ENCODE measurements at regions not wholly inside any gene's neighbourhood (a gene's known extent, or its start where the extent isn't known, plus 50 kb on each side); places are given as distances from the start of the nearest gene placed in this dataset.

GRCh38 chr3:40878464-40878905 lies 320.8 kb upstream of the CTNNB1 start:
- no peaks in the 10 kb centered on the region for H3K36me3 ChIP-seq (replicated peaks)
- in situ Hi-C loops (cut with HindIII; ENCODE audit: low pct_ligation_motif_present, low sequenced_read_pairs) = no loop called here
- no peak overlapping the region for H3K4me3 ChIP-seq (ENCODE audit: low read depth, low read length)
- TF ChIP-seq, protein P1, sequence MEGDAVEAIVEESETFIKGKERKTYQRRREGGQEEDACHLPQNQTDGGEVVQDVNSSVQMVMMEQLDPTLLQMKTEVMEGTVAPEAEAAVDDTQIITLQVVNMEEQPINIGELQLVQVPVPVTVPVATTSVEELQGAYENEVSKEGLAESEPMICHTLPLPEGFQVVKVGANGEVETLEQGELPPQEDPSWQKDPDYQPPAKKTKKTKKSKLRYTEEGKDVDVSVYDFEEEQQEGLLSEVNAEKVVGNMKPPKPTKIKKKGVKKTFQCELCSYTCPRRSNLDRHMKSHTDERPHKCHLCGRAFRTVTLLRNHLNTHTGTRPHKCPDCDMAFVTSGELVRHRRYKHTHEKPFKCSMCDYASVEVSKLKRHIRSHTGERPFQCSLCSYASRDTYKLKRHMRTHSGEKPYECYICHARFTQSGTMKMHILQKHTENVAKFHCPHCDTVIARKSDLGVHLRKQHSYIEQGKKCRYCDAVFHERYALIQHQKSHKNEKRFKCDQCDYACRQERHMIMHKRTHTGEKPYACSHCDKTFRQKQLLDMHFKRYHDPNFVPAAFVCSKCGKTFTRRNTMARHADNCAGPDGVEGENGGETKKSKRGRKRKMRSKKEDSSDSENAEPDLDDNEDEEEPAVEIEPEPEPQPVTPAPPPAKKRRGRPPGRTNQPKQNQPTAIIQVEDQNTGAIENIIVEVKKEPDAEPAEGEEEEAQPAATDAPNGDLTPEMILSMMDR (IDR thresholded peaks at IDR 0.05; ENCODE audit: low read depth, low read length, missing control alignments) = no peak
- no peak overlapping the region for H3K27ac ChIP-seq
- DNase-seq = no peak
- H3K27me3 ChIP-seq (replicated peaks) = no peaks in the 10 kb centered on the region

GRCh38 chr3:40885430-40885829 lies 313.9 kb upstream of the CTNNB1 start:
- H3K4me3 ChIP-seq (ENCODE audit: low read depth, low read length) = no peak overlapping the region
- in situ Hi-C loops (cut with HindIII; ENCODE audit: low pct_ligation_motif_present, low sequenced_read_pairs) = no loop called here
- no peaks in the 10 kb centered on the region for H3K36me3 ChIP-seq (replicated peaks)
- no peak overlapping the region for H3K27ac ChIP-seq
- TF ChIP-seq, protein P1 (IDR thresholded peaks at IDR 0.05; ENCODE audit: low read depth, low read length, missing control alignments) = no peak
- no peaks in the 10 kb centered on the region for H3K27me3 ChIP-seq (replicated peaks)
- DNase-seq = no peak

- Histone ChIP-seq H3K27ac (no peak overlapping the region), H3K4me3 (ENCODE audit: low read depth, low read length) (no peak overlapping the region), H3K36me3 (replicated peaks) (no peaks in the 10 kb centered on the region), H3K27me3 (replicated peaks) (no peaks in the 10 kb centered on the region)
- TF ChIP-seq, protein P1 (IDR thresholded peaks at IDR 0.05; ENCODE audit: low read depth, low read length, missing control alignments) = no peak
- DNase-seq = no peak
- in situ Hi-C loops (cut with HindIII; ENCODE audit: low pct_ligation_motif_present, low sequenced_read_pairs) = no loop called here
Observed at GRCh38 chr3:40886660-40887425, 312.5 kb upstream of the CTNNB1 start.

- in situ Hi-C loops (cut with HindIII; ENCODE audit: low pct_ligation_motif_present, low sequenced_read_pairs) = no loop called here
- TF ChIP-seq, protein P1 (IDR thresholded peaks at IDR 0.05; ENCODE audit: low read depth, low read length, missing control alignments) = no peak
- Histone ChIP-seq H3K27ac (no peak overlapping the region), H3K36me3 (replicated peaks) (no peaks in the 10 kb centered on the region), H3K4me3 (ENCODE audit: low read depth, low read length) (no peak overlapping the region), H3K27me3 (replicated peaks) (no peaks in the 10 kb centered on the region)
- no peak for DNase-seq
Observed at GRCh38 chr3:40891186-40891585, 308.1 kb upstream of the CTNNB1 start.

- H3K27ac ChIP-seq = no peak overlapping the region
- no peaks in the 10 kb centered on the region for H3K27me3 ChIP-seq (replicated peaks)
- TF ChIP-seq, protein P1 (IDR thresholded peaks at IDR 0.05; ENCODE audit: low read depth, low read length, missing control alignments) = no peak
- DNase-seq = no peak
- in situ Hi-C loops (cut with HindIII; ENCODE audit: low pct_ligation_motif_present, low sequenced_read_pairs) = no loop called here
- no peaks in the 10 kb centered on the region for H3K36me3 ChIP-seq (replicated peaks)
- no peak overlapping the region for H3K4me3 ChIP-seq (ENCODE audit: low read depth, low read length)
Observed at GRCh38 chr3:40895109-40895508, 304.2 kb upstream of the CTNNB1 start.

DNA sequence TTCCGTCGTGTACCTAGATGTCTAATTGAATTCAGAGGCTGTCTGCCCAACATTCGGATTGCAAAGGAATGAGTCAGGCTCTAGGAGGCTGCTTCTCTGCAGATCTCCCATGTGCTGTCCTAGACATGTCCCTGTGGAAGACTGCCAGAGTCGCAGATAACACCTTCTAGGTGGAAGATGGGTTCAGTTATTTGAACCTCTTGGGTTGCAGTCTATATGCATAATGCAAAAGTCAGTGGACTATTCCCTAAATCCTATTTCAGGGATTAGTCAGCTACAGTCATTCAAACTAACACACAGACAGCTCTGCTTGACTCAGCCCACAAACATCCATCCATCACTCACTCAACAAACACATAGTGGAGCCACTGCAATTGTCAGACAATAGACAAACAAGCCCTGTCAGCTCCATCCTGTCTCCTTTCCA lies 300.0 kb upstream of the CTNNB1 start:
- in situ Hi-C loops (cut with HindIII; ENCODE audit: low pct_ligation_motif_present, low sequenced_read_pairs) = no loop called here
- peak; percentile 81 for DNase-seq
- TF ChIP-seq, protein P1 (IDR thresholded peaks at IDR 0.05; ENCODE audit: low read depth, low read length, missing control alignments) = no peak
- Histone ChIP-seq H3K4me3 (ENCODE audit: low read depth, low read length) (no peak overlapping the region), H3K27ac (no peak overlapping the region), H3K27me3 (replicated peaks) (no peaks in the 10 kb centered on the region), H3K36me3 (replicated peaks) (no peaks in the 10 kb centered on the region)
